Natural killer cell (primary cell): ENCODE measurements at regions not wholly inside any gene's neighbourhood (a gene's known extent, or its start where the extent isn't known, plus 50 kb on each side); places are given as distances from the start of the nearest gene placed in this dataset.

Experiments
- ATAC-seq, 3 donors: fragments of 150-1000 bp in 2 of 3; fragments of 200-7000 bp in 1 of 3; cut with Tn5 transposase; 1 replicate in 1 of 3; 2 replicates in 2 of 3; pipeline ENCODE4 v1.10.0; 2021; ENCODE audit warnings: mild to moderate bottlenecking in 2 of 3, moderate library complexity in 2 of 3
- DNase-seq, 2 donors: peaks; one replicate each; pipeline versions ENCODE4 v3.0.0 to v3.0.0-alpha.2; 2013 to 2021; ENCODE audit warnings: mixed read lengths in 1 of 2
- H3K27ac ChIP-seq: one replicate; pipeline ENCODE4 v1.5.1; 2013; ENCODE audit warnings: mild to moderate bottlenecking, low read length
- H3K27me3 ChIP-seq: one replicate; pipeline ENCODE4 v1.6.1; 2013; ENCODE audit warnings: low read length; ENCODE audit not compliant: control insufficient read depth, insufficient read depth
- H3K36me3 ChIP-seq: one replicate; pipeline ENCODE4 v1.6.1; 2013; ENCODE audit warnings: low read length; ENCODE audit not compliant: control insufficient read depth, insufficient read depth
- H3K4me1 ChIP-seq: one replicate; pipeline ENCODE4 v1.6.1; 2013; ENCODE audit warnings: low read length; ENCODE audit not compliant: control insufficient read depth, insufficient read depth
- H3K4me3 ChIP-seq: one replicate; pipeline ENCODE4 v1.5.1; 2013; ENCODE audit warnings: low read length
- H3K9me3 ChIP-seq: one replicate; pipeline ENCODE4 v1.6.1; 2013; ENCODE audit warnings: low read length; ENCODE audit not compliant: control insufficient read depth, insufficient read depth
- H3K27ac Mint-ChIP-seq, 2 donors: one replicate each; pipeline ENCODE4 v1.8.0; 2022; ENCODE audit warnings: mild to moderate bottlenecking in 2 of 2, mixed read lengths in 2 of 2, moderate library complexity in 1 of 2
- H3K27me3 Mint-ChIP-seq, 2 donors: one replicate each; pipeline ENCODE4 v1.8.0; 2022; ENCODE audit warnings: low read depth in 2 of 2, mixed read lengths in 2 of 2
- H3K36me3 Mint-ChIP-seq: one replicate; pipeline ENCODE4 v1.8.0; 2022; ENCODE audit warnings: mixed read lengths
- H3K4me1 Mint-ChIP-seq, 2 donors: one replicate each; pipeline ENCODE4 v1.8.0; 2022; ENCODE audit warnings: mixed read lengths in 2 of 2
- H3K4me3 Mint-ChIP-seq: one replicate; pipeline ENCODE4 v1.8.0; 2022; ENCODE audit warnings: mild to moderate bottlenecking, moderate library complexity, mixed read lengths
- H3K9me3 Mint-ChIP-seq, 2 donors: one replicate each; pipeline ENCODE4 v1.8.0; 2022; ENCODE audit warnings: mixed read lengths in 2 of 2
- CTCF ChIP-seq: fragments of 200-600 bp; IDR thresholded peaks from one replicate; pipeline ENCODE4 v1.8.0; 2022; ENCODE audit warnings: antibody characterized with exemption
- WGBS: methylation state at CpG from one replicate; pipeline ENCODE4 v1.1.7; 2013; ENCODE audit warnings: missing lambda C conversion rate; ENCODE audit not compliant: insufficient coverage; 5-methylcytosine and 5-hydroxymethylcytosine counted together
- intact Hi-C: fragments of 100-400 bp; cut with micrococcal nuclease; formaldehyde crosslinking; loops from one replicate; pipeline ENCODE4 v1.14.2; 2022

- Histone ChIP-seq H3K27me3 (no peaks in the 10 kb centered on the region), H3K9me3 (no peaks in the 10 kb centered on the region), H3K4me1 (no peaks in the 10 kb centered on the region), H3K27ac (no peak overlapping the region), H3K4me3 (no peak overlapping the region), H3K36me3 (no peaks in the 10 kb centered on the region)
- H3K27me3 Mint-ChIP-seq = no peaks in the 10 kb centered on the region
- no peaks in the 10 kb centered on the region for H3K4me1 Mint-ChIP-seq
- no peak for TF ChIP-seq CTCF
- intact Hi-C loops = no loop called here
- H3K27ac Mint-ChIP-seq = no peak overlapping the region
- peaks cover 0 to 3% of the 10 kb centered on the region in 2 donors for H3K9me3 Mint-ChIP-seq
- 19% methylated on average over 1 of the region's 1 CpG for whole genome bisulfite sequencing
- no peak overlapping the region for H3K4me3 Mint-ChIP-seq
- H3K36me3 Mint-ChIP-seq = no peaks in the 10 kb centered on the region
- ATAC-seq (no peak), DNase-seq (no peak)
These were observed 1325.0 kb downstream of the XPNPEP1 start for GRCh38 chr10:108598320-108598695.

DNA sequence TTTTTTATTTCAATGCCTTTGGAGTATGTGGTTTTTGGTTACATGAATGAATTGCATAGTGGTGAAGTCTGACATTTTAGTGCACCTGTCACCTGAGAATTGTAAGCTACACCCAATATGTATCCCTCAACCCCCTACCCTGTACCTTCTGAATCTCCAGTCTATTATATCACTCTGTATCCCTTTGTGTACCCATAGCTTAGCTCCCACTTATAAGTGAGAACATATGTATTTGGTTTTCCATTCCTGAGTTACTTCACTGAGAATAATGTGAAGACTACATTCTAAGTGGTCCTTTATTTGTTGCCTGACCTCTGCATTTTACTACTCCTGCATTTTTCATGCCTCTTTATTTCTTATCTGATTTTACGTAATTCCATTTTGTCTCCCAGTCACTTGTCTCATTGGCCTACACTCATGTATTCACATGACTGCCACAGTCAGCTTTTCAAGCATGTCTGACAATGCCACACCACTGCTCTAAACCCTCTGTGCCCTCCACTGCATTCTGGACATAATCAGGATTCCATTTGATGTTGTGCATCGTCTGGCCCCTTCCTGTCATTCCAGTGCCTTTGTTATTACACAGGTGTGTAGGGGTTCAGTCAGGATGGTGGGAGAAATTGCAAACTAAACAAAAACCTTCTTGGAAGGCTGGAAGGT lies 1325.5 kb downstream of the XPNPEP1 start:
- no peak overlapping the region for H3K27ac ChIP-seq
- Mint-ChIP-seq H3K9me3 (peaks cover 0 to 3% of the 10 kb centered on the region in 2 donors), H3K27me3 (no peaks in the 10 kb centered on the region), H3K27ac (no peak overlapping the region), H3K4me3 (no peak overlapping the region), H3K4me1 (no peaks in the 10 kb centered on the region), H3K36me3 (no peaks in the 10 kb centered on the region)
- intact Hi-C loops = no loop called here
- DNase-seq = no peak
- no peak for TF ChIP-seq CTCF
- no peaks in the 10 kb centered on the region for H3K27me3 ChIP-seq
- 44% methylated on average over 2 of the region's 2 CpGs for WGBS
- H3K4me3 ChIP-seq = no peak overlapping the region
- ATAC-seq = no peak
- no peaks in the 10 kb centered on the region for H3K9me3 ChIP-seq
- H3K36me3 ChIP-seq = no peaks in the 10 kb centered on the region
- H3K4me1 ChIP-seq = no peaks in the 10 kb centered on the region

GRCh38 chr10:108597031-108597430 lies 1326.3 kb downstream of the XPNPEP1 start:
- H3K9me3 ChIP-seq = no peaks in the 10 kb centered on the region
- no peak overlapping the region for H3K27ac ChIP-seq
- H3K27ac Mint-ChIP-seq = no peak overlapping the region
- intact Hi-C loops = no loop called here
- peaks cover 0 to 3% of the 10 kb centered on the region in 2 donors for H3K9me3 Mint-ChIP-seq
- DNase-seq (no peak), ATAC-seq (no peak)
- H3K27me3 ChIP-seq = no peaks in the 10 kb centered on the region
- H3K36me3 ChIP-seq = no peaks in the 10 kb centered on the region
- H3K4me3 Mint-ChIP-seq = no peak overlapping the region
- no peaks in the 10 kb centered on the region for H3K4me1 Mint-ChIP-seq
- no peaks in the 10 kb centered on the region for H3K27me3 Mint-ChIP-seq
- H3K36me3 Mint-ChIP-seq = no peaks in the 10 kb centered on the region
- no peak overlapping the region for H3K4me3 ChIP-seq
- WGBS = 57% methylated on average over 3 of the region's 6 CpGs
- H3K4me1 ChIP-seq = no peaks in the 10 kb centered on the region
- no peak for TF ChIP-seq CTCF

GRCh38 chr10:108592956-108593355 lies 1330.4 kb downstream of the XPNPEP1 start:
- ATAC-seq (no peak), DNase-seq (no peak)
- no peaks in the 10 kb centered on the region for H3K27me3 ChIP-seq
- no peaks in the 10 kb centered on the region for H3K4me1 ChIP-seq
- WGBS = 88% methylated on average over 1 of the region's 1 CpG
- Mint-ChIP-seq H3K27me3 (no peaks in the 10 kb centered on the region), H3K9me3 (peaks cover 5 to 13% of the 10 kb centered on the region in 2 donors), H3K4me1 (no peaks in the 10 kb centered on the region), H3K27ac (no peak overlapping the region), H3K4me3 (no peak overlapping the region), H3K36me3 (no peaks in the 10 kb centered on the region)
- intact Hi-C loops = no loop called here
- no peak overlapping the region for H3K27ac ChIP-seq
- no peak for TF ChIP-seq CTCF
- no peaks in the 10 kb centered on the region for H3K36me3 ChIP-seq
- no peak overlapping the region for H3K4me3 ChIP-seq
- H3K9me3 ChIP-seq = no peaks in the 10 kb centered on the region
